Gastrocnemius medialis (tissue), 4 donors: ENCODE measurements at regions not wholly inside any gene's neighbourhood (a gene's known extent, or its start where the extent isn't known, plus 50 kb on each side); places are given as distances from the start of the nearest gene placed in this dataset.

Experiments
- POLR2A ChIP-seq, 2 donors: fragments of 450-650 bp; IDR thresholded peaks; one replicate each; pipeline ENCODE4 v1.6.1; 2017; ENCODE audit warnings: antibody characterized with exemption in 2 of 2, mild to moderate bottlenecking in 2 of 2, moderate library complexity in 2 of 2
- TF ChIP-seq, protein P1 (sequence below), 5 experiments: fragments of 450-650 bp in 3 of 5; fragments of 200-600 bp in 2 of 5; sonication (generic) in 2 of 5; IDR thresholded peaks in 4 of 5; conservative IDR thresholded peaks in 1 of 5; 1 replicate in 4 of 5; 2 replicates in 1 of 5; pipeline ENCODE4 v1.5.1; 2016 to 2019; ENCODE audit warnings: antibody characterized with exemption in 5 of 5, mild to moderate bottlenecking in 3 of 5, moderate library complexity in 3 of 5

DNA sequence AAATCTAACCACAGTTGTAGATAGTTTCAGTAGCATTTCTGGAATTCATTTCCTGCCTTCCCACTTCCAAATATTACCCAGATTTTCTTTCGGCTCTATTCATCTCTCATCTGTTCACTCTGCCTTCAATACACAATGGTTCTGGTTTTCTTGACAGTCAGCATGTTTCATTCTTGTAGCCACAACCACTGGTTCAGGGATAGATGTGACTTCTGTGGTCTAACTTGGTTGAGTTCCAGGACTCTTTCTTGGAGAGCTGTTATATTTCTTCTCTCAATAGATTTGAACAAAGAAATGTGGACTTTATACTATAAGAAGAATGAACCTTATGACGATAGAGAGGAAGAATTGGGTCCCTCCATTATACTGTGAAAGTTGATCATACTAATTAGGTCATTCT, 228.8 kb downstream of the NSUN3 start:
- TF ChIP-seq, protein P1, sequence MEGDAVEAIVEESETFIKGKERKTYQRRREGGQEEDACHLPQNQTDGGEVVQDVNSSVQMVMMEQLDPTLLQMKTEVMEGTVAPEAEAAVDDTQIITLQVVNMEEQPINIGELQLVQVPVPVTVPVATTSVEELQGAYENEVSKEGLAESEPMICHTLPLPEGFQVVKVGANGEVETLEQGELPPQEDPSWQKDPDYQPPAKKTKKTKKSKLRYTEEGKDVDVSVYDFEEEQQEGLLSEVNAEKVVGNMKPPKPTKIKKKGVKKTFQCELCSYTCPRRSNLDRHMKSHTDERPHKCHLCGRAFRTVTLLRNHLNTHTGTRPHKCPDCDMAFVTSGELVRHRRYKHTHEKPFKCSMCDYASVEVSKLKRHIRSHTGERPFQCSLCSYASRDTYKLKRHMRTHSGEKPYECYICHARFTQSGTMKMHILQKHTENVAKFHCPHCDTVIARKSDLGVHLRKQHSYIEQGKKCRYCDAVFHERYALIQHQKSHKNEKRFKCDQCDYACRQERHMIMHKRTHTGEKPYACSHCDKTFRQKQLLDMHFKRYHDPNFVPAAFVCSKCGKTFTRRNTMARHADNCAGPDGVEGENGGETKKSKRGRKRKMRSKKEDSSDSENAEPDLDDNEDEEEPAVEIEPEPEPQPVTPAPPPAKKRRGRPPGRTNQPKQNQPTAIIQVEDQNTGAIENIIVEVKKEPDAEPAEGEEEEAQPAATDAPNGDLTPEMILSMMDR (IDR thresholded peaks at IDR 0.05 in 4 of 5, conservative IDR thresholded peaks at IDR 0.05 in 1 of 5), result no peak
- TF ChIP-seq POLR2A (IDR thresholded peaks at IDR 0.05), result no peak
